Astrocyte (in vitro differentiated cells and primary cell): ENCODE measurements at regions not wholly inside any gene's neighbourhood (a gene's known extent, or its start where the extent isn't known, plus 50 kb on each side); places are given as distances from the start of the nearest gene placed in this dataset.

Source experiments
- CTCF ChIP-seq: IDR thresholded peaks from 2 replicates; pipeline ENCODE4 v1.5.1; 2011; ENCODE audit warnings: low read depth, mild to moderate bottlenecking, inconsistent platforms, low read length, moderate library complexity; ENCODE audit not compliant: insufficient read depth
- EZH2 ChIP-seq: IDR thresholded peaks from 2 replicates; pipeline ENCODE4 v1.6.1; 2012; ENCODE audit warnings: mild to moderate bottlenecking, low read length, inconsistent platforms; ENCODE audit not compliant: insufficient read depth

- TF ChIP-seq CTCF = no peak
- no peak for TF ChIP-seq EZH2
Observed at GRCh38 chr5:117888688-117889087, 1099.7 kb downstream of the DTWD2 start.
